Body of pancreas (tissue), 4 donors: ENCODE measurements at regions not wholly inside any gene's neighbourhood (a gene's known extent, or its start where the extent isn't known, plus 50 kb on each side); places are given as distances from the start of the nearest gene placed in this dataset.
"Not testable (repeated sequence)": the region's sequence is repeated elsewhere in the genome, so short reads cannot be mapped to it uniquely, and the experiment has no call there.

Experiments used
- ATAC-seq: fragments of 150-250 bp; one replicate; pipeline ENCODE4 v1.9.1; 2016
- DNase-seq, 4 donors: peaks; one replicate each; pipeline ENCODE4 v3.0.0-alpha.2; 2019
- H3K27ac ChIP-seq, 4 donors: fragments of 200-600 bp; sonication (generic); 1 replicate in 3 of 4; 2 replicates in 1 of 4; pipeline versions ENCODE4 v1.5.1 to v1.6.1; 2016 to 2019; ENCODE audit warnings: mild to moderate bottlenecking in 1 of 4, mixed read lengths in 1 of 4, moderate library complexity in 1 of 4
- H3K27me3 ChIP-seq, 2 donors: fragments of 200-600 bp; sonication (generic); one replicate each; pipeline ENCODE4 v1.6.0; 2016; ENCODE audit warnings: mild to moderate bottlenecking in 1 of 2
- H3K36me3 ChIP-seq, 2 donors: fragments of 200-600 bp; sonication (generic); replicated peaks in 1 of 2; 2 replicates each; pipeline ENCODE4 v1.5.1; 2016; ENCODE audit warnings: low read depth in 2 of 2; ENCODE audit not compliant: insufficient read depth in 1 of 2
- H3K4me1 ChIP-seq: fragments of 200-600 bp; sonication (generic); one replicate; pipeline ENCODE4 v1.6.0; 2016
- H3K4me3 ChIP-seq, 2 donors: fragments of 200-600 bp; sonication (generic); 1 replicate in 1 of 2; 2 replicates in 1 of 2; pipeline ENCODE4 v1.5.1; 2016 to 2019
- H3K9me3 ChIP-seq, 3 donors: fragments of 200-600 bp; sonication (generic); 1 replicate in 2 of 3; 2 replicates in 1 of 3; pipeline ENCODE4 v1.5.1; 2016
- CTCF ChIP-seq, 7 experiments: fragments of 450-650 bp in 4 of 7; fragments of 200-600 bp in 3 of 7; sonication (generic) in 3 of 7; IDR thresholded peaks; one replicate each; pipeline ENCODE4 v1.5.1; 2016 to 2019; ENCODE audit warnings: antibody characterized with exemption in 7 of 7
- POLR2A ChIP-seq, 3 donors: fragments of 450-650 bp; IDR thresholded peaks; one replicate each; pipeline ENCODE4 v1.6.1; 2016; ENCODE audit warnings: antibody characterized with exemption in 3 of 3, mild to moderate bottlenecking in 2 of 3
- WGBS, 2 donors: methylation state at CpG; one replicate each; pipeline ENCODE4 v1.1.5; 2017; 5-methylcytosine and 5-hydroxymethylcytosine counted together
- intact Hi-C: fragments of 100-400 bp; cut with DNase I; formaldehyde crosslinking; loops from one replicate; pipeline ENCODE4 v1.15.1; 2023

- no peaks in the 10 kb centered on the region for H3K27me3 ChIP-seq
- H3K27ac ChIP-seq: no peak overlapping the region
- ATAC-seq: no peak
- no peaks in the 10 kb centered on the region for H3K4me1 ChIP-seq
- DNase-seq: no peak
- intact Hi-C loops: loop anchor here (10.0 kb wide), 1 partner anchor 180 kb away; no protein-coding TSS in a partner anchor
- 81 to 85% methylated on average over 4 of the region's 4 CpGs for WGBS, 2 donors
- TF ChIP-seq CTCF (IDR thresholded peaks at IDR 0.05): no peak
- no peak for TF ChIP-seq POLR2A (IDR thresholded peaks at IDR 0.05)
- H3K36me3 ChIP-seq: no peaks in the 10 kb centered on the region
- H3K9me3 ChIP-seq: peaks cover 0 to 3% (median 0%) of the 10 kb centered on the region in 3 donors
- no peak overlapping the region for H3K4me3 ChIP-seq
These were observed 96.6 kb downstream of the FOXD2 start for GRCh38 chr1:47534436-47534835.

GRCh38 chr1:47536646-47537118 lies 98.8 kb downstream of the FOXD2 start:
- Histone ChIP-seq H3K4me3 (no peak overlapping the region), H3K4me1 (no peaks in the 10 kb centered on the region), H3K9me3 (no peaks in the 10 kb centered on the region), H3K36me3 (no peaks in the 10 kb centered on the region), H3K27ac (no peak overlapping the region), H3K27me3 (no peaks in the 10 kb centered on the region)
- intact Hi-C loops: loop anchor here (10.0 kb wide), 1 partner anchor 178 kb away; no protein-coding TSS in a partner anchor
- TF ChIP-seq POLR2A (IDR thresholded peaks at IDR 0.05): no peak
- no peak for TF ChIP-seq CTCF (IDR thresholded peaks at IDR 0.05)
- WGBS, 2 donors: 27 to 30% methylated on average over 9 of the region's 9 CpGs
- ATAC-seq (no peak), DNase-seq (peak in 1 of 4 donors; percentile 9)

- intact Hi-C loops: loop anchor here (10.0 kb wide), 1 partner anchor 178 kb away; no protein-coding TSS in a partner anchor
- Histone ChIP-seq H3K27me3 (no peaks in the 10 kb centered on the region), H3K27ac (no peak overlapping the region), H3K36me3 (no peaks in the 10 kb centered on the region), H3K9me3 (no peaks in the 10 kb centered on the region), H3K4me3 (no peak overlapping the region), H3K4me1 (no peaks in the 10 kb centered on the region)
- DNase-seq (no peak), ATAC-seq (no peak)
- TF ChIP-seq CTCF (IDR thresholded peaks at IDR 0.05) (no peak), POLR2A (IDR thresholded peaks at IDR 0.05) (no peak)
- WGBS, 2 donors: 83 to 90% methylated on average over 2 to 5 of the region's 5 CpGs
These were observed 99.4 kb downstream of the FOXD2 start for GRCh38 chr1:47537268-47537667.

GRCh38 chr1:47537966-47538365 lies 100.1 kb downstream of the FOXD2 start:
- no peaks in the 10 kb centered on the region for H3K27me3 ChIP-seq
- WGBS, 2 donors: 46 to 63% methylated on average over 3 of the region's 3 CpGs
- H3K4me3 ChIP-seq: no peak overlapping the region
- no peaks in the 10 kb centered on the region for H3K4me1 ChIP-seq
- no peaks in the 10 kb centered on the region for H3K36me3 ChIP-seq
- H3K27ac ChIP-seq: no peak overlapping the region
- DNase-seq (no peak), ATAC-seq (no peak)
- TF ChIP-seq POLR2A (IDR thresholded peaks at IDR 0.05): no peak
- no peak for TF ChIP-seq CTCF (IDR thresholded peaks at IDR 0.05)
- intact Hi-C loops: loop anchor here (10.0 kb wide), 1 partner anchor 177 kb away; no protein-coding TSS in a partner anchor
- no peaks in the 10 kb centered on the region for H3K9me3 ChIP-seq

- not testable (repeated sequence) for H3K27ac ChIP-seq, H3K36me3 ChIP-seq, H3K9me3 ChIP-seq, H3K4me1 ChIP-seq, H3K27me3 ChIP-seq, H3K4me3 ChIP-seq, ATAC-seq, DNase-seq
- WGBS, 2 donors: 100% methylated on average over 2 of the region's 2 CpGs
- intact Hi-C loops: loop anchor here (10.0 kb wide), 1 partner anchor 176 kb away; no protein-coding TSS in a partner anchor
These were observed 100.7 kb downstream of the FOXD2 start for GRCh38 chr1:47538530-47538929.

GRCh38 chr1:47541705-47542104 lies 103.9 kb downstream of the FOXD2 start:
- H3K27me3 ChIP-seq, H3K4me1 ChIP-seq, DNase-seq, H3K27ac ChIP-seq, ATAC-seq, H3K4me3 ChIP-seq, H3K9me3 ChIP-seq, H3K36me3 ChIP-seq, intact Hi-C loops: not testable (repeated sequence)
- 81 to 92% methylated on average over 4 of the region's 4 CpGs for WGBS, 2 donors

GRCh38 chr1:47543089-47543488 lies 105.2 kb downstream of the FOXD2 start:
- intact Hi-C loops, H3K27ac ChIP-seq, H3K4me1 ChIP-seq, H3K27me3 ChIP-seq, H3K36me3 ChIP-seq, H3K9me3 ChIP-seq, H3K4me3 ChIP-seq, ATAC-seq, DNase-seq: not testable (repeated sequence)
- WGBS, 2 donors: 61 to 62% methylated on average over 1 of the region's 1 CpG
